OCI-LY3 (cell line): ENCODE measurements at regions not wholly inside any gene's neighbourhood (a gene's known extent, or its start where the extent isn't known, plus 50 kb on each side); places are given as distances from the start of the nearest gene placed in this dataset.

Experiments
- EZH2phosphoT487 ChIP-seq: fragments of 200-600 bp; shearing (Covaris generic); IDR thresholded peaks from 2 replicates; pipeline ENCODE4 v1.6.1; 2018; ENCODE audit warnings: antibody characterized with exemption, mixed run types, low read depth
- TF ChIP-seq, protein P1 (sequence below): fragments of 200-600, 300-600 bp; sonication (generic); IDR thresholded peaks from 2 replicates; pipeline ENCODE4 v1.5.1; 2014; ENCODE audit warnings: antibody characterized with exemption, low read length, low read depth

GRCh38 chr2:16294791-16295190 lies 354.4 kb downstream of the MYCN start:
- TF ChIP-seq, protein P1, sequence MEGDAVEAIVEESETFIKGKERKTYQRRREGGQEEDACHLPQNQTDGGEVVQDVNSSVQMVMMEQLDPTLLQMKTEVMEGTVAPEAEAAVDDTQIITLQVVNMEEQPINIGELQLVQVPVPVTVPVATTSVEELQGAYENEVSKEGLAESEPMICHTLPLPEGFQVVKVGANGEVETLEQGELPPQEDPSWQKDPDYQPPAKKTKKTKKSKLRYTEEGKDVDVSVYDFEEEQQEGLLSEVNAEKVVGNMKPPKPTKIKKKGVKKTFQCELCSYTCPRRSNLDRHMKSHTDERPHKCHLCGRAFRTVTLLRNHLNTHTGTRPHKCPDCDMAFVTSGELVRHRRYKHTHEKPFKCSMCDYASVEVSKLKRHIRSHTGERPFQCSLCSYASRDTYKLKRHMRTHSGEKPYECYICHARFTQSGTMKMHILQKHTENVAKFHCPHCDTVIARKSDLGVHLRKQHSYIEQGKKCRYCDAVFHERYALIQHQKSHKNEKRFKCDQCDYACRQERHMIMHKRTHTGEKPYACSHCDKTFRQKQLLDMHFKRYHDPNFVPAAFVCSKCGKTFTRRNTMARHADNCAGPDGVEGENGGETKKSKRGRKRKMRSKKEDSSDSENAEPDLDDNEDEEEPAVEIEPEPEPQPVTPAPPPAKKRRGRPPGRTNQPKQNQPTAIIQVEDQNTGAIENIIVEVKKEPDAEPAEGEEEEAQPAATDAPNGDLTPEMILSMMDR, result no peak
- no peak for TF ChIP-seq EZH2phosphoT487
